DOHH2 (cell line): ENCODE measurements at regions not wholly inside any gene's neighbourhood (a gene's known extent, or its start where the extent isn't known, plus 50 kb on each side); places are given as distances from the start of the nearest gene placed in this dataset.

ENCODE experiments used
- H3F3A ChIP-seq: fragments of 200-600 bp; sonication (generic), shearing (Covaris generic); 2 replicates; pipeline ENCODE4 v1.6.0; 2016; ENCODE audit warnings: antibody characterized with exemption, mild to moderate bottlenecking; ENCODE audit not compliant: control insufficient read depth, insufficient read depth
- H3K27ac ChIP-seq: fragments of 200-600 bp; sonication (generic); 2 replicates; pipeline ENCODE4 v1.5.1; 2014; ENCODE audit warnings: low read depth, mild to moderate bottlenecking, low read length, moderate library complexity
- H3K27me3 ChIP-seq: fragments of 200-600 bp; sonication (generic); 2 replicates; pipeline ENCODE4 v1.6.1; 2014; ENCODE audit warnings: mild to moderate bottlenecking, low read length, mixed read lengths; ENCODE audit not compliant: control insufficient read depth
- H3K36me3 ChIP-seq: fragments of 200-600 bp; sonication (generic); 2 replicates; pipeline ENCODE4 v1.6.1; 2014; ENCODE audit warnings: mild to moderate bottlenecking, low read length, moderate library complexity, mixed read lengths; ENCODE audit not compliant: control insufficient read depth
- H3K4me1 ChIP-seq: fragments of 200-600 bp; sonication (generic); 2 replicates; pipeline ENCODE4 v1.6.1; 2014; ENCODE audit warnings: mild to moderate bottlenecking, low read length, mixed read lengths; ENCODE audit not compliant: control insufficient read depth
- H3K4me2 ChIP-seq: fragments of 200-600 bp; sonication (generic); 2 replicates; pipeline ENCODE4 v1.6.0; 2014; ENCODE audit warnings: mild to moderate bottlenecking, low read length, moderate library complexity
- H3K4me3 ChIP-seq: fragments of 200-600 bp; sonication (generic); 2 replicates; pipeline ENCODE4 v1.5.1; 2014; ENCODE audit warnings: mild to moderate bottlenecking, low read length, mixed read lengths
- H3K79me2 ChIP-seq: fragments of 200-600 bp; sonication (generic); 2 replicates; pipeline ENCODE4 v1.6.1; 2014; ENCODE audit warnings: mild to moderate bottlenecking, low read length, mixed read lengths; ENCODE audit not compliant: control insufficient read depth
- H3K9me2 ChIP-seq: fragments of 200-600 bp; sonication (generic); replicated peaks from 2 replicates; pipeline ENCODE4 v1.6.1; 2014; ENCODE audit warnings: mild to moderate bottlenecking, low read length, mixed read lengths; ENCODE audit not compliant: control insufficient read depth
- H3K9me3 ChIP-seq: fragments of 200-600 bp; sonication (generic); 2 replicates; pipeline ENCODE4 v1.6.1; 2014; ENCODE audit warnings: antibody characterized with exemption, low read length, mixed read lengths; ENCODE audit not compliant: control insufficient read depth, insufficient read depth
- H4K20me1 ChIP-seq: fragments of 200-600 bp; sonication (generic); 2 replicates; pipeline ENCODE4 v1.6.0; 2014; ENCODE audit warnings: low read depth, mild to moderate bottlenecking, antibody characterized with exemption, low read length, moderate library complexity; ENCODE audit not compliant: control insufficient read depth, insufficient read depth
- CTCF ChIP-seq: fragments of 200-600 bp; sonication (generic); IDR thresholded peaks from one replicate; pipeline ENCODE4 v1.5.1; 2014; ENCODE audit warnings: antibody characterized with exemption, mild to moderate bottlenecking, low read depth, low read length; ENCODE audit not compliant: poor library complexity, severe bottlenecking
- EZH2phosphoT487 ChIP-seq: fragments of 200-600 bp; sonication (generic); IDR thresholded peaks from 2 replicates; pipeline ENCODE4 v1.6.1; 2017; ENCODE audit warnings: borderline replicate concordance, mild to moderate bottlenecking, antibody characterized with exemption, low read length, moderate library complexity, mixed read lengths

GRCh38 chr5:110161162-110161561 is 471.4 kb downstream of the MAN2A1 start:
- Histone ChIP-seq H3K27ac (no peak overlapping the region), H4K20me1 (no peaks in the 10 kb centered on the region), H3K36me3 (no peaks in the 10 kb centered on the region), H3K27me3 (no peaks in the 10 kb centered on the region), H3K9me2 (no peaks in the 10 kb centered on the region), H3K9me3 (no peaks in the 10 kb centered on the region), H3K4me2 (no peak overlapping the region), H3K4me3 (no peak overlapping the region), H3K4me1 (no peaks in the 10 kb centered on the region), H3F3A (no peaks in the 10 kb centered on the region), H3K79me2 (no peaks in the 10 kb centered on the region)
- no peak for TF ChIP-seq EZH2phosphoT487
- no peak for TF ChIP-seq CTCF

GRCh38 chr5:110165366-110165765 is 475.6 kb downstream of the MAN2A1 start:
- Histone ChIP-seq H4K20me1 (no peaks in the 10 kb centered on the region), H3K9me3 (no peaks in the 10 kb centered on the region), H3K27me3 (no peaks in the 10 kb centered on the region), H3K9me2 (no peaks in the 10 kb centered on the region), H3K4me2 (no peak overlapping the region), H3K36me3 (no peaks in the 10 kb centered on the region), H3K4me3 (no peak overlapping the region), H3F3A (no peaks in the 10 kb centered on the region), H3K4me1 (no peaks in the 10 kb centered on the region), H3K79me2 (no peaks in the 10 kb centered on the region), H3K27ac (no peak overlapping the region)
- TF ChIP-seq CTCF (no peak), EZH2phosphoT487 (no peak)

- Histone ChIP-seq H3K4me1 (no peaks in the 10 kb centered on the region), H3K9me3 (no peaks in the 10 kb centered on the region), H3K27me3 (no peaks in the 10 kb centered on the region), H4K20me1 (no peaks in the 10 kb centered on the region), H3K4me3 (no peak overlapping the region), H3F3A (no peaks in the 10 kb centered on the region), H3K9me2 (no peaks in the 10 kb centered on the region), H3K36me3 (no peaks in the 10 kb centered on the region), H3K27ac (no peak overlapping the region), H3K4me2 (no peak overlapping the region), H3K79me2 (no peaks in the 10 kb centered on the region)
- TF ChIP-seq CTCF, result no peak
Measured at GRCh38 chr5:110167384-110167783, 477.7 kb downstream of the MAN2A1 start.

GRCh38 chr5:110169461-110169860 is 479.7 kb downstream of the MAN2A1 start:
- H3K4me2 ChIP-seq, result no peak overlapping the region
- no peak overlapping the region for H3K4me3 ChIP-seq
- H3K9me3 ChIP-seq, result no peaks in the 10 kb centered on the region
- H3K27ac ChIP-seq, result no peak overlapping the region
- no peaks in the 10 kb centered on the region for H3K27me3 ChIP-seq
- no peaks in the 10 kb centered on the region for H3F3A ChIP-seq
- H3K79me2 ChIP-seq, result no peaks in the 10 kb centered on the region
- no peaks in the 10 kb centered on the region for H3K4me1 ChIP-seq
- H3K9me2 ChIP-seq, result no peaks in the 10 kb centered on the region
- no peak for TF ChIP-seq EZH2phosphoT487
- no peak for TF ChIP-seq CTCF
- H3K36me3 ChIP-seq, result no peaks in the 10 kb centered on the region
- no peaks in the 10 kb centered on the region for H4K20me1 ChIP-seq
